Prostate gland (tissue), 2 donors: ENCODE measurements at regions not wholly inside any gene's neighbourhood (a gene's known extent, or its start where the extent isn't known, plus 50 kb on each side); places are given as distances from the start of the nearest gene placed in this dataset.
"Not testable (repeated sequence)": the region's sequence is repeated elsewhere in the genome, so short reads cannot be mapped to it uniquely, and the experiment has no call there.

Experiments
- CTCF ChIP-seq, 4 experiments: fragments of 200-600 bp in 2 of 4; fragments of 450-650 bp in 2 of 4; sonication (generic) in 2 of 4; IDR thresholded peaks; 1 replicate in 3 of 4; 2 replicates in 1 of 4; pipeline ENCODE4 v1.5.1; 2016 to 2019; ENCODE audit warnings: antibody characterized with exemption in 4 of 4, mild to moderate bottlenecking in 2 of 4, moderate library complexity in 2 of 4
- POLR2A ChIP-seq: fragments of 450-650 bp; IDR thresholded peaks from one replicate; pipeline ENCODE4 v1.6.1; 2016; ENCODE audit warnings: antibody characterized with exemption, mild to moderate bottlenecking
- POLR2AphosphoS5 ChIP-seq: sonication (generic); formaldehyde crosslinking; IDR thresholded peaks from one replicate; pipeline ENCODE4 v1.6.1; 2017; ENCODE audit warnings: antibody characterized with exemption

- TF ChIP-seq CTCF (IDR thresholded peaks at IDR 0.05); POLR2A; POLR2AphosphoS5: not testable (repeated sequence)
These were observed 136.6 kb upstream of the PROKR2 start for GRCh38 chr20:5453316-5453715.
